GM19455 (cell line): ENCODE measurements at regions not wholly inside any gene's neighbourhood (a gene's known extent, or its start where the extent isn't known, plus 50 kb on each side); places are given as distances from the start of the nearest gene placed in this dataset.
"Not testable (repeated sequence)": the region's sequence is repeated elsewhere in the genome, so short reads cannot be mapped to it uniquely, and the experiment has no call there.

ENCODE experiments used
- ATAC-seq: cut with Tn5 transposase; IDR thresholded peaks from one replicate; pipeline ENCODE4 v1.9.1; 2021; ENCODE audit not compliant: unreplicated experiment

GRCh38 chr15:69876064-69876940, 221.4 kb downstream of the TLE3 start:
- no peak for ATAC-seq

- not testable (repeated sequence) for ATAC-seq
Observed at GRCh38 chr15:69879963-69880362, 217.8 kb downstream of the TLE3 start.

- no peak for ATAC-seq
Observed at GRCh38 chr15:69880571-69881301, 217.0 kb downstream of the TLE3 start.

- no peak for ATAC-seq
Observed at GRCh38 chr15:69881302-69881670, 216.4 kb downstream of the TLE3 start.

- ATAC-seq = peak; percentile 86
Observed at GRCh38 chr15:69881766-69882165, 216.0 kb downstream of the TLE3 start.

- no peak for ATAC-seq
Observed at GRCh38 chr15:69883306-69883705, 214.4 kb downstream of the TLE3 start.

GRCh38 chr15:69885173-69885955, 212.4 kb downstream of the TLE3 start:
- ATAC-seq = no peak

- ATAC-seq = no peak
Observed at GRCh38 chr15:69887009-69887408, 210.7 kb downstream of the TLE3 start.

- ATAC-seq = no peak
Observed at GRCh38 chr15:69887553-69887952, 210.2 kb downstream of the TLE3 start.

- no peak for ATAC-seq
Observed at GRCh38 chr15:69888406-69888805, 209.3 kb downstream of the TLE3 start.

GRCh38 chr15:69891070-69891536, 206.6 kb downstream of the TLE3 start:
- ATAC-seq = no peak

- ATAC-seq = no peak
Observed at GRCh38 chr15:69891606-69892005, 206.1 kb downstream of the TLE3 start.

- ATAC-seq = no peak
Observed at GRCh38 chr15:69892351-69892750, 205.4 kb downstream of the TLE3 start.

- ATAC-seq = no peak
Observed at GRCh38 chr15:69893086-69893485, 204.6 kb downstream of the TLE3 start.

- no peak for ATAC-seq
Observed at GRCh38 chr15:69893863-69894262, 203.9 kb downstream of the TLE3 start.

GRCh38 chr15:69895202-69895601, 202.5 kb downstream of the TLE3 start:
- no peak for ATAC-seq

GRCh38 chr15:69896606-69897005, 201.1 kb downstream of the TLE3 start:
- no peak for ATAC-seq

- ATAC-seq = no peak
Observed at GRCh38 chr15:69897061-69897460, 200.7 kb downstream of the TLE3 start.

- ATAC-seq = no peak
Observed at GRCh38 chr15:69897471-69898237, 200.1 kb downstream of the TLE3 start.

- no peak for ATAC-seq
Observed at GRCh38 chr15:69898243-69898642, 199.5 kb downstream of the TLE3 start.
